ENCODE measurements at regions not wholly inside any gene's neighbourhood (a gene's known extent, or its start where the extent isn't known, plus 50 kb on each side); places are given as distances from the start of the nearest gene placed in this dataset.

DNA sequence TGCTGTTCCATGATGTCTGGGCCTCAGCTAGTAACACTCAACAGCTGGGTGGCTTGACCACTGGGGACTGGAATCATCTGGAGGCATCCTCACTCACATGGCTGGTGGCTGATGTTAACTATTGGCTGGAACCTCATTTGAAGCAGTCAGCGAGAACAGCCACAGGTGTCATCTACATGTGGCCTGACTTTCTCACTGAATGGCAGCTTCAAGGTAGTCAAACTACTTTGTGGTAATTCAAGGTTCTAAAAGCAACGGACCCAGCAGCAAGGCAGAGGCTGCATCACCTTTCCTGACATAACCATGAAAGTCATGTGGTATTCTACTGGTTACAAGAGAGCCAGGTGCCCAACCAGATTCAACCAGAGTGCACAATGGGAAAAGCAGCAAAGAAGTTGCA is 115.9 kb upstream of the DST start:
- no peak overlapping the region for H3K56ac ChIP-seq (ENCODE audit: insufficient read length, low read depth, low read length)
- no CpG with 5 or more reads among the region's 2 CpGs for WGBS (ENCODE audit: extremely low coverage, insufficient read length, low lambda C conversion rate)
- H3K27me3 ChIP-seq (ENCODE audit: insufficient read depth, low read length) = no peaks in the 10 kb centered on the region
- DNase-seq = no peak
- H3K4me3 Mint-ChIP-seq = no peak overlapping the region
- H3K9me3 ChIP-seq (ENCODE audit: control insufficient read depth, low read depth, low read length) = no peaks in the 10 kb centered on the region
- peaks cover 7% of the 10 kb centered on the region; the same call in 1 of the 2 replicates for H3K4me1 ChIP-seq (ENCODE audit: insufficient read depth, low read length)
- H4K20me1 ChIP-seq (ENCODE audit: control insufficient read depth, insufficient read depth, insufficient read length) = no peaks in the 10 kb centered on the region
- H3K27ac ChIP-seq (ENCODE audit: insufficient read length, low read depth, low read length) = no peak overlapping the region
- no peak for TF ChIP-seq CTCF (conservative IDR thresholded peaks at IDR 0.05)
- H2BK120ac ChIP-seq (ENCODE audit: low read depth, low read length, poor library complexity, severe bottlenecking) = no peak overlapping the region
- no peaks in the 10 kb centered on the region for H3K23me2 ChIP-seq (ENCODE audit: insufficient read length, low read depth, low read length, poor library complexity, severe bottlenecking)
- H3K23ac ChIP-seq (ENCODE audit: insufficient read length, low read depth, low read length) = no peak overlapping the region
- no peak overlapping the region for H3K18ac ChIP-seq (ENCODE audit: insufficient read length, low read depth, low read length)
- peaks cover 4% of the 10 kb centered on the region for H3K79me1 ChIP-seq (ENCODE audit: insufficient read depth, low read depth, low read length, poor library complexity, severe bottlenecking)
- H3K27ac Mint-ChIP-seq = no peak overlapping the region; a peak in 1 of 7 replicates
- peaks cover 14% of the 10 kb centered on the region; the same call in 1 of the 2 replicates for H3K79me2 ChIP-seq (ENCODE audit: insufficient read depth, low read length)
- H3K4ac ChIP-seq (ENCODE audit: low read depth, low read length) = no peak overlapping the region
- no peak overlapping the region for H2BK15ac ChIP-seq (ENCODE audit: low read depth, low read length)
- H2AK5ac ChIP-seq (ENCODE audit: insufficient read length, low read length) = no peak overlapping the region
- no peak overlapping the region for H2BK12ac ChIP-seq (ENCODE audit: insufficient read length, low read depth, low read length)
- no peak overlapping the region for H3T11ph ChIP-seq (ENCODE audit: low read length)
- no peak overlapping the region for H3K9ac ChIP-seq (ENCODE audit: extremely low read depth, insufficient read length, low read length)
- no peak overlapping the region for H2AFZ ChIP-seq (ENCODE audit: low read length)
- no peak overlapping the region for H3K4me2 ChIP-seq (ENCODE audit: insufficient read depth, insufficient read length, low read length)
- H3K14ac ChIP-seq (ENCODE audit: insufficient read depth, low read length) = no peak overlapping the region
- peaks cover 0 to 3% (median 0%) of the 10 kb centered on the region in 3 experiments; a peak in 2 of 7 replicates for H3K36me3 Mint-ChIP-seq (ENCODE audit: insufficient read depth in 1 of 3, low read depth in 3 of 3)
- peaks cover 53 to 60% of the 10 kb centered on the region in 2 experiments for H3K4me1 Mint-ChIP-seq
- H2BK5ac ChIP-seq (ENCODE audit: insufficient read length, low read length) = no peak overlapping the region
- H3K9me3 Mint-ChIP-seq = no peaks in the 10 kb centered on the region
- H4K91ac ChIP-seq (ENCODE audit: insufficient read length, low read depth, low read length) = no peak overlapping the region
- no peaks in the 10 kb centered on the region; the same call in 1 of the 2 replicates for H3K27me3 Mint-ChIP-seq (ENCODE audit: low read depth)
- no peak overlapping the region for H2BK20ac ChIP-seq (ENCODE audit: low read depth, low read length, poor library complexity, severe bottlenecking)
- H4K8ac ChIP-seq (replicated peaks; ENCODE audit: insufficient read length, low read depth, low read length) = no peak overlapping the region
- H4K5ac ChIP-seq (ENCODE audit: insufficient read length, low read depth, low read length) = no peak overlapping the region
